Smooth muscle cell (in vitro differentiated cells): ENCODE measurements at regions not wholly inside any gene's neighbourhood (a gene's known extent, or its start where the extent isn't known, plus 50 kb on each side); places are given as distances from the start of the nearest gene placed in this dataset.

Experiments
- DNase-seq: peaks from one replicate; lab custom pipeline; 2025; ENCODE audit not compliant: unreplicated experiment; lab: John Stamatoyannopoulos, UW
- H2AFZ ChIP-seq: fragments of 200-600 bp; sonication (generic); 2 replicates; pipeline ENCODE4 v1.6.0; 2016; ENCODE audit warnings: antibody characterized with exemption, low read depth, mild to moderate bottlenecking
- H3F3A ChIP-seq: fragments of 200-600 bp; sonication (generic); 2 replicates; pipeline ENCODE4 v1.6.0; 2017; ENCODE audit warnings: antibody characterized with exemption, low read depth
- H3K27ac ChIP-seq: fragments of 200-600 bp; sonication (generic); 2 replicates; pipeline ENCODE4 v1.5.1; 2016; ENCODE audit warnings: low read depth, mild to moderate bottlenecking
- H3K27me3 ChIP-seq: fragments of 200-600 bp; sonication (generic); 2 replicates; pipeline ENCODE4 v1.6.1; 2016; ENCODE audit warnings: low read depth, mild to moderate bottlenecking
- H3K36me3 ChIP-seq: fragments of 200-600 bp; sonication (generic); 2 replicates; pipeline ENCODE4 v1.5.1; 2016; ENCODE audit warnings: low read depth
- H3K4me1 ChIP-seq: fragments of 200-600 bp; sonication (generic); 2 replicates; pipeline ENCODE4 v1.5.1; 2016; ENCODE audit warnings: low read depth
- H3K4me2 ChIP-seq: fragments of 200-600 bp; sonication (generic); 2 replicates; pipeline ENCODE4 v1.6.0; 2016; ENCODE audit warnings: mild to moderate bottlenecking
- H3K4me3 ChIP-seq: fragments of 200-600 bp; sonication (generic); 2 replicates; pipeline ENCODE4 v1.5.1; 2016; ENCODE audit warnings: mild to moderate bottlenecking
- H3K79me2 ChIP-seq: fragments of 200-600 bp; sonication (generic); 2 replicates; pipeline ENCODE4 v1.6.0; 2016; ENCODE audit warnings: low read depth, mild to moderate bottlenecking
- H3K9ac ChIP-seq: fragments of 200-600 bp; sonication (generic); 2 replicates; pipeline ENCODE4 v1.6.0; 2016; ENCODE audit warnings: low read depth
- H3K9me3 ChIP-seq: fragments of 200-600 bp; sonication (generic); replicated peaks from 2 replicates; pipeline ENCODE4 v1.5.1; 2016; ENCODE audit warnings: low read depth
- H4K20me1 ChIP-seq: fragments of 200-600 bp; sonication (generic); 2 replicates; pipeline ENCODE4 v1.6.0; 2016; ENCODE audit warnings: low read depth
- CTCF ChIP-seq: fragments of 200-600 bp; sonication (generic); IDR thresholded peaks from 2 replicates; pipeline ENCODE4 v1.5.1; 2017; ENCODE audit warnings: borderline replicate concordance, mild to moderate bottlenecking, antibody characterized with exemption; ENCODE audit not compliant: insufficient read depth, poor library complexity, severe bottlenecking
- WGBS: methylation state at CpG from one replicate; pipeline ENCODE4 v1.1.7; 2016; ENCODE audit warnings: low lambda C conversion rate; 5-methylcytosine and 5-hydroxymethylcytosine counted together

- no peak overlapping the region for H3K27ac ChIP-seq
- no peaks in the 10 kb centered on the region for H3K36me3 ChIP-seq
- no peak overlapping the region for H3K4me3 ChIP-seq
- no peaks in the 10 kb centered on the region for H3K27me3 ChIP-seq
- no peak overlapping the region for H3K9ac ChIP-seq
- 96% methylated on average over 1 of the region's 1 CpG for WGBS
- no peaks in the 10 kb centered on the region for H3K4me1 ChIP-seq
- H3F3A ChIP-seq: no peaks in the 10 kb centered on the region
- H3K9me3 ChIP-seq: no peaks in the 10 kb centered on the region
- TF ChIP-seq CTCF: no peak
- no peak overlapping the region for H2AFZ ChIP-seq
- no peak overlapping the region for H3K4me2 ChIP-seq
- H3K79me2 ChIP-seq: no peaks in the 10 kb centered on the region
- no peaks in the 10 kb centered on the region for H4K20me1 ChIP-seq
- no peak for DNase-seq
These were observed 831.7 kb upstream of the ARPP21 start for GRCh38 chr3:34807611-34808010.

GRCh38 chr3:34808287-34808686 lies 831.0 kb upstream of the ARPP21 start:
- H4K20me1 ChIP-seq: no peaks in the 10 kb centered on the region
- no peak overlapping the region for H3K27ac ChIP-seq
- no peaks in the 10 kb centered on the region for H3K9me3 ChIP-seq
- no peaks in the 10 kb centered on the region for H3K36me3 ChIP-seq
- no peak overlapping the region for H3K4me3 ChIP-seq
- no peak overlapping the region for H3K9ac ChIP-seq
- TF ChIP-seq CTCF: no peak
- no peak overlapping the region for H2AFZ ChIP-seq
- no peak overlapping the region for H3K4me2 ChIP-seq
- H3K27me3 ChIP-seq: no peaks in the 10 kb centered on the region
- no peak for DNase-seq
- WGBS: 95% methylated on average over 1 of the region's 1 CpG
- no peaks in the 10 kb centered on the region for H3K79me2 ChIP-seq
- no peaks in the 10 kb centered on the region for H3K4me1 ChIP-seq
- no peaks in the 10 kb centered on the region for H3F3A ChIP-seq

- DNase-seq: no peak
- 89% methylated on average over 2 of the region's 2 CpGs for WGBS
- H3K4me2 ChIP-seq: no peak overlapping the region
- no peaks in the 10 kb centered on the region for H4K20me1 ChIP-seq
- peaks cover 10% of the 10 kb centered on the region for H3K4me1 ChIP-seq
- no peaks in the 10 kb centered on the region for H3K79me2 ChIP-seq
- no peak overlapping the region for H3K9ac ChIP-seq
- no peak overlapping the region for H2AFZ ChIP-seq
- no peaks in the 10 kb centered on the region for H3K9me3 ChIP-seq
- no peak overlapping the region for H3K27ac ChIP-seq
- H3K4me3 ChIP-seq: no peak overlapping the region
- H3F3A ChIP-seq: no peaks in the 10 kb centered on the region
- TF ChIP-seq CTCF: no peak
- H3K27me3 ChIP-seq: no peaks in the 10 kb centered on the region
- H3K36me3 ChIP-seq: no peaks in the 10 kb centered on the region
These were observed 810.5 kb upstream of the ARPP21 start for GRCh38 chr3:34828847-34829246.

- no peaks in the 10 kb centered on the region for H3F3A ChIP-seq
- no peak for DNase-seq
- WGBS: 81% methylated on average over 1 of the region's 1 CpG
These were observed 806.3 kb upstream of the ARPP21 start for GRCh38 chr3:34832865-34833508.

More at GRCh38 chr3:34832865-34833508, 806.3 kb upstream of the ARPP21 start:
- no peak overlapping the region for H3K4me2 ChIP-seq
- no peaks in the 10 kb centered on the region for H3K79me2 ChIP-seq
- TF ChIP-seq CTCF: no peak
- no peak overlapping the region for H3K27ac ChIP-seq
- no peaks in the 10 kb centered on the region for H3K36me3 ChIP-seq
- no peak overlapping the region for H3K4me3 ChIP-seq
- H3K9me3 ChIP-seq: no peaks in the 10 kb centered on the region
- H4K20me1 ChIP-seq: no peaks in the 10 kb centered on the region
- H3K27me3 ChIP-seq: no peaks in the 10 kb centered on the region
- no peak overlapping the region for H3K9ac ChIP-seq
- H3K4me1 ChIP-seq: peaks cover 10% of the 10 kb centered on the region
- no peak overlapping the region for H2AFZ ChIP-seq
